Loucy (cell line): ENCODE measurements at regions not wholly inside any gene's neighbourhood (a gene's known extent, or its start where the extent isn't known, plus 50 kb on each side); places are given as distances from the start of the nearest gene placed in this dataset.

Experiments used
- H2AFZ ChIP-seq: fragments of 200-600 bp; sonication (generic); 2 replicates; pipeline ENCODE4 v1.6.0; 2016; ENCODE audit warnings: antibody characterized with exemption, mild to moderate bottlenecking, low read length, moderate library complexity
- H3F3A ChIP-seq: fragments of 200-600 bp; 2 replicates; pipeline ENCODE4 v1.6.0; 2016; ENCODE audit warnings: antibody characterized with exemption, low read depth, mild to moderate bottlenecking
- H3K27me3 ChIP-seq: fragments of 200-600 bp; sonication (generic); 2 replicates; pipeline ENCODE4 v1.6.1; 2014; ENCODE audit warnings: low read length, mild to moderate bottlenecking; ENCODE audit not compliant: insufficient read depth, poor library complexity, severe bottlenecking
- H3K36me3 ChIP-seq: fragments of 200-600 bp; sonication (generic); 2 replicates; pipeline ENCODE4 v1.6.1; 2016; ENCODE audit warnings: low read length; ENCODE audit not compliant: insufficient read depth
- H3K4me1 ChIP-seq: fragments of 200-600 bp; sonication (generic); 2 replicates; pipeline ENCODE4 v1.5.1; 2014; ENCODE audit warnings: low read length, mild to moderate bottlenecking; ENCODE audit not compliant: insufficient read depth, poor library complexity, severe bottlenecking
- H3K4me2 ChIP-seq: fragments of 200-600 bp; sonication (generic); 2 replicates; pipeline ENCODE4 v1.6.0; 2014; ENCODE audit warnings: antibody characterized with exemption, low read length, low read depth, mild to moderate bottlenecking; ENCODE audit not compliant: poor library complexity, severe bottlenecking
- H3K4me3 ChIP-seq: fragments of 200-600 bp; sonication (generic); 2 replicates; pipeline ENCODE4 v1.5.1; 2014; ENCODE audit warnings: low read length, mild to moderate bottlenecking, mixed read lengths; ENCODE audit not compliant: poor library complexity, severe bottlenecking
- H3K79me2 ChIP-seq: fragments of 200-600 bp; sonication (generic); 2 replicates; pipeline ENCODE4 v1.6.1; 2014; ENCODE audit warnings: low read length; ENCODE audit not compliant: insufficient read depth
- H3K9ac ChIP-seq: fragments of 200-600 bp; sonication (generic); 2 replicates; pipeline ENCODE4 v1.6.0; 2014; ENCODE audit warnings: mild to moderate bottlenecking, low read depth, low read length, moderate library complexity; ENCODE audit not compliant: poor library complexity, severe bottlenecking
- H3K9me2 ChIP-seq: fragments of 200-600 bp; sonication (generic); replicated peaks from 2 replicates; pipeline ENCODE4 v1.6.1; 2016; ENCODE audit warnings: low read depth, low read length, mixed read lengths
- H3K9me3 ChIP-seq: fragments of 200-600 bp; sonication (generic); 2 replicates; pipeline ENCODE4 v1.6.1; 2014; ENCODE audit warnings: mild to moderate bottlenecking, antibody characterized with exemption, low read length, low read depth; ENCODE audit not compliant: insufficient read depth
- H4K20me1 ChIP-seq: fragments of 200-600 bp; sonication (generic); 2 replicates; pipeline ENCODE4 v1.6.0; 2014; ENCODE audit warnings: antibody characterized with exemption, low read length, mild to moderate bottlenecking; ENCODE audit not compliant: insufficient read depth, poor library complexity, severe bottlenecking
- CTCF ChIP-seq: fragments of 200-600 bp; sonication (generic); conservative IDR thresholded peaks from 2 replicates; pipeline ENCODE4 v1.5.1; 2014; ENCODE audit warnings: mild to moderate bottlenecking, antibody characterized with exemption, low read length
- EZH2phosphoT487 ChIP-seq: fragments of 200-600 bp; IDR thresholded peaks from 2 replicates; pipeline ENCODE4 v1.6.1; 2018; ENCODE audit warnings: antibody characterized with exemption, mild to moderate bottlenecking, moderate library complexity, borderline replicate concordance

GRCh38 chr15:62492900-62493299 is 327.8 kb upstream of the C2CD4B start:
- no peaks in the 10 kb centered on the region for H3K9me3 ChIP-seq
- H3K36me3 ChIP-seq: no peaks in the 10 kb centered on the region
- H2AFZ ChIP-seq: no peak overlapping the region
- H3K27me3 ChIP-seq: no peaks in the 10 kb centered on the region
- no peaks in the 10 kb centered on the region for H3K79me2 ChIP-seq
- no peak overlapping the region for H3K9ac ChIP-seq
- no peak overlapping the region for H3K4me2 ChIP-seq
- no peaks in the 10 kb centered on the region for H3K4me1 ChIP-seq
- no peak overlapping the region for H3K4me3 ChIP-seq
- TF ChIP-seq EZH2phosphoT487 (no peak), CTCF (no peak)
- H4K20me1 ChIP-seq: no peaks in the 10 kb centered on the region
- H3F3A ChIP-seq: no peaks in the 10 kb centered on the region
- H3K9me2 ChIP-seq: no peaks in the 10 kb centered on the region

GRCh38 chr15:62494197-62494596 is 329.1 kb upstream of the C2CD4B start:
- Histone ChIP-seq H3K4me2 (no peak overlapping the region), H3K36me3 (no peaks in the 10 kb centered on the region), H3K4me3 (no peak overlapping the region), H3K79me2 (no peaks in the 10 kb centered on the region), H3K9me3 (no peaks in the 10 kb centered on the region), H3F3A (no peaks in the 10 kb centered on the region), H2AFZ (no peak overlapping the region), H4K20me1 (no peaks in the 10 kb centered on the region), H3K9me2 (no peaks in the 10 kb centered on the region), H3K9ac (no peak overlapping the region), H3K4me1 (no peaks in the 10 kb centered on the region), H3K27me3 (no peaks in the 10 kb centered on the region)
- TF ChIP-seq EZH2phosphoT487: no peak
- TF ChIP-seq CTCF: no peak

- H3K9ac ChIP-seq: no peak overlapping the region
These were observed 330.9 kb upstream of the C2CD4B start for GRCh38 chr15:62495670-62496614.

More at GRCh38 chr15:62495670-62496614, 330.9 kb upstream of the C2CD4B start:
- Histone ChIP-seq H3K4me2 (no peak overlapping the region), H3K4me3 (no peak overlapping the region), H3K9me3 (no peaks in the 10 kb centered on the region), H3F3A (no peaks in the 10 kb centered on the region), H4K20me1 (no peaks in the 10 kb centered on the region), H3K36me3 (no peaks in the 10 kb centered on the region), H2AFZ (no peak overlapping the region), H3K4me1 (no peaks in the 10 kb centered on the region), H3K79me2 (no peaks in the 10 kb centered on the region), H3K9me2 (no peaks in the 10 kb centered on the region), H3K27me3 (no peaks in the 10 kb centered on the region)
- TF ChIP-seq CTCF (no peak), EZH2phosphoT487 (no peak)
